Naive thymus-derived CD4-positive, alpha-beta T cell (primary cell): ENCODE measurements at regions not wholly inside any gene's neighbourhood (a gene's known extent, or its start where the extent isn't known, plus 50 kb on each side); places are given as distances from the start of the nearest gene placed in this dataset.

Experiments used
- ATAC-seq: fragments of 150-1000 bp; cut with Tn5 transposase; 2 replicates; pipeline ENCODE4 v1.10.0; 2021; ENCODE audit warnings: mild to moderate bottlenecking, moderate library complexity
- CTCF ChIA-PET: fragments of 350-600 bp; sonication (Branson Sonifier 250); formaldehyde crosslinking; loops from one replicate; lab custom pipeline; 2021; ENCODE audit warnings: antibody characterized with exemption; lab: Charles Lee
- POLR2A ChIA-PET: fragments of 350-600 bp; sonication (Branson Sonifier 250); formaldehyde crosslinking; loops from one replicate; lab custom pipeline; 2021; ENCODE audit warnings: antibody characterized with exemption, inconsistent platforms; lab: Charles Lee
- DNase-seq, 9 donors: peaks; one replicate each; pipeline versions ENCODE4 v3.0.0 to v3.0.0-alpha.2; 2020 to 2022; ENCODE audit warnings: mixed read lengths in 1 of 9
- H3K27ac ChIP-seq: one replicate; pipeline ENCODE4 v1.7.0; 2013; ENCODE audit warnings: mild to moderate bottlenecking, low read depth, low read length, moderate library complexity
- H3K27me3 ChIP-seq, 2 donors: one replicate each; pipeline ENCODE4 v1.7.0; 2013; ENCODE audit warnings: low read length in 2 of 2, mild to moderate bottlenecking in 2 of 2, moderate library complexity in 2 of 2; ENCODE audit not compliant: control insufficient read depth in 2 of 2, insufficient read depth in 2 of 2
- H3K36me3 ChIP-seq, 3 experiments: 1 replicate in 2 of 3; 2 replicates in 1 of 3; pipeline ENCODE4 v1.7.0; 2013; ENCODE audit warnings: low read length in 3 of 3, mild to moderate bottlenecking in 3 of 3, moderate library complexity in 1 of 3; ENCODE audit not compliant: insufficient read depth in 3 of 3, control insufficient read depth in 2 of 3
- H3K4me1 ChIP-seq, 2 donors: one replicate each; pipeline ENCODE4 v1.7.0; 2013; ENCODE audit warnings: low read length in 2 of 2, mild to moderate bottlenecking in 2 of 2, moderate library complexity in 1 of 2; ENCODE audit not compliant: control insufficient read depth in 2 of 2, insufficient read depth in 2 of 2
- H3K4me3 ChIP-seq: 2 replicates; pipeline ENCODE4 v1.7.0; 2013; ENCODE audit warnings: mild to moderate bottlenecking, low read length
- H3K9me3 ChIP-seq, 3 experiments: 1 replicate in 2 of 3; 2 replicates in 1 of 3; pipeline ENCODE4 v1.7.0; 2013; ENCODE audit warnings: low read length in 3 of 3; ENCODE audit not compliant: control insufficient read depth in 2 of 3
- H3K27ac Mint-ChIP-seq, 9 donors: one replicate each; pipeline ENCODE4 v1.8.0; 2020 to 2022; ENCODE audit warnings: mixed read lengths in 9 of 9, mild to moderate bottlenecking in 8 of 9, moderate library complexity in 5 of 9, inconsistent platforms in 2 of 9
- H3K27me3 Mint-ChIP-seq, 5 donors: one replicate each; pipeline ENCODE4 v1.8.0; 2021 to 2022; ENCODE audit warnings: mixed read lengths in 5 of 5, mild to moderate bottlenecking in 1 of 5
- H3K36me3 Mint-ChIP-seq, 5 donors: one replicate each; pipeline ENCODE4 v1.8.0; 2020 to 2022; ENCODE audit warnings: mixed read lengths in 5 of 5, mild to moderate bottlenecking in 3 of 5, inconsistent platforms in 1 of 5
- H3K4me1 Mint-ChIP-seq, 7 donors: one replicate each; pipeline ENCODE4 v1.8.0; 2020 to 2022; ENCODE audit warnings: mixed read lengths in 7 of 7, mild to moderate bottlenecking in 3 of 7, inconsistent platforms in 1 of 7
- H3K4me3 Mint-ChIP-seq, 10 donors: one replicate each; pipeline ENCODE4 v1.8.0; 2020 to 2022; ENCODE audit warnings: mild to moderate bottlenecking in 10 of 10, mixed read lengths in 10 of 10, moderate library complexity in 6 of 10, inconsistent platforms in 2 of 10
- H3K9me3 Mint-ChIP-seq, 11 donors: one replicate each; pipeline ENCODE4 v1.8.0; 2020 to 2022; ENCODE audit warnings: mixed read lengths in 11 of 11, mild to moderate bottlenecking in 4 of 11, inconsistent platforms in 1 of 11, moderate library complexity in 1 of 11
- intact Hi-C, 2 donors: fragments of 100-400 bp; cut with micrococcal nuclease; formaldehyde crosslinking; loops; one replicate each; pipeline ENCODE4 v1.15.1; 2023

GRCh38 chr21:41006636-41007035 is 159.7 kb upstream of the DSCAM start:
- Mint-ChIP-seq H3K27me3 (peaks cover 0 to 36% (median 16%) of the 10 kb centered on the region in 5 donors), H3K36me3 (no peaks in the 10 kb centered on the region), H3K4me1 (no peaks in the 10 kb centered on the region), H3K4me3 (no peak overlapping the region), H3K27ac (no peak overlapping the region), H3K9me3 (peaks cover 0 to 10% (median 0%) of the 10 kb centered on the region in 11 donors)
- Histone ChIP-seq H3K27me3 (no peaks in the 10 kb centered on the region), H3K27ac (no peak overlapping the region), H3K9me3 (no peaks in the 10 kb centered on the region), H3K36me3 (no peaks in the 10 kb centered on the region), H3K4me1 (no peaks in the 10 kb centered on the region), H3K4me3 (no peak overlapping the region)
- intact Hi-C loops: no loop called here
- ChIA-PET CTCF (no interaction called here), POLR2A (no interaction called here)
- DNase-seq (no peak), ATAC-seq (no peak)

- CTCF ChIA-PET: no interaction called here
- no peak overlapping the region for H3K27ac ChIP-seq
- no peaks in the 10 kb centered on the region for H3K4me1 Mint-ChIP-seq
- H3K9me3 Mint-ChIP-seq: peaks cover 0 to 5% (median 0%) of the 10 kb centered on the region in 11 donors
- H3K4me3 Mint-ChIP-seq: no peak overlapping the region
- no peak overlapping the region for H3K4me3 ChIP-seq
- no peaks in the 10 kb centered on the region for H3K9me3 ChIP-seq
- no peak for DNase-seq
- no peak overlapping the region for H3K27ac Mint-ChIP-seq
- ATAC-seq: no peak
- intact Hi-C loops: no loop called here
- POLR2A ChIA-PET: interaction anchor here (0.6 kb wide), 1 partner anchor 10 kb away, joined by 4 read pairs; no protein-coding TSS in a partner anchor
- no peaks in the 10 kb centered on the region for H3K4me1 ChIP-seq
- H3K36me3 Mint-ChIP-seq: no peaks in the 10 kb centered on the region
- no peaks in the 10 kb centered on the region for H3K27me3 ChIP-seq
- no peaks in the 10 kb centered on the region for H3K36me3 ChIP-seq
- peaks cover 0 to 36% (median 16%) of the 10 kb centered on the region in 5 donors for H3K27me3 Mint-ChIP-seq
Observed at GRCh38 chr21:41008351-41008750, 159.6 kb upstream of the BACE2 start.

GRCh38 chr21:41008974-41009373 is 159.0 kb upstream of the BACE2 start:
- no peaks in the 10 kb centered on the region for H3K4me1 Mint-ChIP-seq
- H3K27ac ChIP-seq: no peak overlapping the region
- peaks cover 0 to 5% (median 0%) of the 10 kb centered on the region in 11 donors for H3K9me3 Mint-ChIP-seq
- no peaks in the 10 kb centered on the region for H3K9me3 ChIP-seq
- H3K4me3 ChIP-seq: no peak overlapping the region
- ATAC-seq: no peak
- peaks cover 0 to 36% (median 19%) of the 10 kb centered on the region in 5 donors for H3K27me3 Mint-ChIP-seq
- H3K36me3 Mint-ChIP-seq: no peaks in the 10 kb centered on the region
- intact Hi-C loops: no loop called here
- H3K36me3 ChIP-seq: no peaks in the 10 kb centered on the region
- ChIA-PET POLR2A (interaction anchor here (0.6 kb wide), 1 partner anchor 10 kb away, joined by 4 read pairs; no protein-coding TSS in a partner anchor), CTCF (no interaction called here)
- no peaks in the 10 kb centered on the region for H3K27me3 ChIP-seq
- no peak overlapping the region for H3K27ac Mint-ChIP-seq
- H3K4me3 Mint-ChIP-seq: no peak overlapping the region
- no peak for DNase-seq
- H3K4me1 ChIP-seq: no peaks in the 10 kb centered on the region

GRCh38 chr21:41009398-41010100 is 158.4 kb upstream of the BACE2 start:
- ChIA-PET CTCF (no interaction called here), POLR2A (no interaction called here)
- intact Hi-C loops: no loop called here
- ATAC-seq (no peak), DNase-seq (no peak)
- no peak overlapping the region for H3K27ac Mint-ChIP-seq
- no peak overlapping the region for H3K4me3 Mint-ChIP-seq
- no peaks in the 10 kb centered on the region for H3K27me3 ChIP-seq
- no peaks in the 10 kb centered on the region for H3K4me1 Mint-ChIP-seq
- no peak overlapping the region for H3K27ac ChIP-seq
- H3K27me3 Mint-ChIP-seq: peaks cover 0 to 31% (median 18%) of the 10 kb centered on the region in 5 donors
- no peaks in the 10 kb centered on the region for H3K36me3 Mint-ChIP-seq
- no peaks in the 10 kb centered on the region for H3K4me1 ChIP-seq
- no peak overlapping the region for H3K4me3 ChIP-seq
- no peaks in the 10 kb centered on the region for H3K36me3 ChIP-seq
- no peaks in the 10 kb centered on the region for H3K9me3 ChIP-seq
- H3K9me3 Mint-ChIP-seq: peaks cover 0 to 5% (median 0%) of the 10 kb centered on the region in 11 donors

- ATAC-seq (no peak), DNase-seq (no peak)
- H3K4me1 Mint-ChIP-seq: no peaks in the 10 kb centered on the region
- intact Hi-C loops: no loop called here
- Histone ChIP-seq H3K4me3 (no peak overlapping the region), H3K4me1 (no peaks in the 10 kb centered on the region), H3K9me3 (no peaks in the 10 kb centered on the region), H3K36me3 (no peaks in the 10 kb centered on the region), H3K27me3 (no peaks in the 10 kb centered on the region), H3K27ac (no peak overlapping the region)
- H3K27ac Mint-ChIP-seq: no peak overlapping the region
- CTCF ChIA-PET: no interaction called here
- H3K27me3 Mint-ChIP-seq: peaks cover 0 to 29% (median 15%) of the 10 kb centered on the region in 5 donors
- H3K9me3 Mint-ChIP-seq: peaks cover 0 to 5% (median 0%) of the 10 kb centered on the region in 11 donors
- H3K36me3 Mint-ChIP-seq: no peaks in the 10 kb centered on the region
- POLR2A ChIA-PET: no interaction called here
- H3K4me3 Mint-ChIP-seq: no peak overlapping the region
Observed at GRCh38 chr21:41010101-41010435, 157.9 kb upstream of the BACE2 start.

GRCh38 chr21:41011098-41011731 is 156.7 kb upstream of the BACE2 start:
- POLR2A ChIA-PET: no interaction called here
- Mint-ChIP-seq H3K9me3 (peaks cover 0 to 5% (median 0%) of the 10 kb centered on the region in 11 donors), H3K27me3 (peaks cover 0 to 18% (median 13%) of the 10 kb centered on the region in 5 donors), H3K36me3 (no peaks in the 10 kb centered on the region), H3K4me3 (no peak overlapping the region), H3K27ac (no peak overlapping the region), H3K4me1 (no peaks in the 10 kb centered on the region)
- no peaks in the 10 kb centered on the region for H3K36me3 ChIP-seq
- H3K27me3 ChIP-seq: no peaks in the 10 kb centered on the region
- no peak overlapping the region for H3K4me3 ChIP-seq
- H3K4me1 ChIP-seq: no peaks in the 10 kb centered on the region
- DNase-seq (no peak), ATAC-seq (no peak)
- H3K9me3 ChIP-seq: no peaks in the 10 kb centered on the region
- no peak overlapping the region for H3K27ac ChIP-seq
- intact Hi-C loops: no loop called here
- CTCF ChIA-PET: no interaction called here

GRCh38 chr21:41011951-41012366 is 156.0 kb upstream of the BACE2 start:
- H3K27ac ChIP-seq: no peak overlapping the region
- no peaks in the 10 kb centered on the region for H3K4me1 ChIP-seq
- H3K36me3 Mint-ChIP-seq: no peaks in the 10 kb centered on the region
- intact Hi-C loops: no loop called here
- H3K27ac Mint-ChIP-seq: no peak overlapping the region
- no peaks in the 10 kb centered on the region for H3K36me3 ChIP-seq
- ChIA-PET POLR2A (no interaction called here), CTCF (no interaction called here)
- ATAC-seq: no peak
- no peaks in the 10 kb centered on the region for H3K9me3 ChIP-seq
- peaks cover 0 to 19% (median 11%) of the 10 kb centered on the region in 5 donors for H3K27me3 Mint-ChIP-seq
- DNase-seq: no peak
- peaks cover 0 to 2% (median 0%) of the 10 kb centered on the region in 11 donors for H3K9me3 Mint-ChIP-seq
- no peak overlapping the region for H3K4me3 ChIP-seq
- no peaks in the 10 kb centered on the region for H3K27me3 ChIP-seq
- H3K4me1 Mint-ChIP-seq: no peaks in the 10 kb centered on the region
- H3K4me3 Mint-ChIP-seq: no peak overlapping the region
